T-helper 1 cell treated with Interleukin-12 subunit alpha and Interleukin-12 subunit beta and Interleukin-4 antibody, amounts not matched to agents 30 ng/mL and 1 ng/mL, for 36 hours (primary cell): ENCODE measurements at regions not wholly inside any gene's neighbourhood (a gene's known extent, or its start where the extent isn't known, plus 50 kb on each side); places are given as distances from the start of the nearest gene placed in this dataset.

Experiments
- intact Hi-C: fragments of 100-400 bp; cut with micrococcal nuclease; formaldehyde crosslinking; loops from one replicate; pipeline ENCODE4 v1.15.1; 2024

GRCh38 chr7:35581605-35582210, 113.2 kb downstream of the HERPUD2 start:
- intact Hi-C loops, result no loop called here

- intact Hi-C loops, result no loop called here
Measured at GRCh38 chr7:35576031-35576573, 118.8 kb downstream of the HERPUD2 start.

GRCh38 chr7:35571611-35572240, 123.2 kb downstream of the HERPUD2 start:
- intact Hi-C loops, result no loop called here

- intact Hi-C loops, result no loop called here
Measured at GRCh38 chr7:35570937-35571336, 124.0 kb downstream of the HERPUD2 start.

GRCh38 chr7:35565927-35566326, 129.0 kb downstream of the HERPUD2 start:
- intact Hi-C loops, result no loop called here

GRCh38 chr7:35558841-35559240, 136.1 kb downstream of the HERPUD2 start:
- intact Hi-C loops, result no loop called here

- intact Hi-C loops, result no loop called here
Measured at GRCh38 chr7:35556515-35557471, 138.1 kb downstream of the HERPUD2 start.

- intact Hi-C loops, result no loop called here
Measured at GRCh38 chr7:35555934-35556333, 139.0 kb downstream of the HERPUD2 start.

- intact Hi-C loops, result no loop called here
Measured at GRCh38 chr7:35555386-35555785, 139.5 kb downstream of the HERPUD2 start.

- intact Hi-C loops, result no loop called here
Measured at GRCh38 chr7:35553519-35553918, 141.4 kb downstream of the HERPUD2 start.

GRCh38 chr7:35552691-35553090, 142.2 kb downstream of the HERPUD2 start:
- intact Hi-C loops, result no loop called here

- intact Hi-C loops, result no loop called here
Measured at GRCh38 chr7:35551321-35552081, 143.4 kb downstream of the HERPUD2 start.

- intact Hi-C loops, result no loop called here
Measured at GRCh38 chr7:35550831-35551230, 144.1 kb downstream of the HERPUD2 start.

- intact Hi-C loops, result no loop called here
Measured at GRCh38 chr7:35549781-35550180, 145.2 kb downstream of the HERPUD2 start.

GRCh38 chr7:35548291-35548690, 146.6 kb downstream of the HERPUD2 start:
- intact Hi-C loops, result no loop called here

- intact Hi-C loops, result no loop called here
Measured at GRCh38 chr7:35546691-35547429, 148.1 kb downstream of the HERPUD2 start.

GRCh38 chr7:35545831-35546230, 149.1 kb downstream of the HERPUD2 start:
- intact Hi-C loops, result no loop called here

- intact Hi-C loops, result no loop called here
Measured at GRCh38 chr7:35544028-35544742, 150.8 kb downstream of the HERPUD2 start.
